ENCODE measurements at regions not wholly inside any gene's neighbourhood (a gene's known extent, or its start where the extent isn't known, plus 50 kb on each side); places are given as distances from the start of the nearest gene placed in this dataset.

DNA sequence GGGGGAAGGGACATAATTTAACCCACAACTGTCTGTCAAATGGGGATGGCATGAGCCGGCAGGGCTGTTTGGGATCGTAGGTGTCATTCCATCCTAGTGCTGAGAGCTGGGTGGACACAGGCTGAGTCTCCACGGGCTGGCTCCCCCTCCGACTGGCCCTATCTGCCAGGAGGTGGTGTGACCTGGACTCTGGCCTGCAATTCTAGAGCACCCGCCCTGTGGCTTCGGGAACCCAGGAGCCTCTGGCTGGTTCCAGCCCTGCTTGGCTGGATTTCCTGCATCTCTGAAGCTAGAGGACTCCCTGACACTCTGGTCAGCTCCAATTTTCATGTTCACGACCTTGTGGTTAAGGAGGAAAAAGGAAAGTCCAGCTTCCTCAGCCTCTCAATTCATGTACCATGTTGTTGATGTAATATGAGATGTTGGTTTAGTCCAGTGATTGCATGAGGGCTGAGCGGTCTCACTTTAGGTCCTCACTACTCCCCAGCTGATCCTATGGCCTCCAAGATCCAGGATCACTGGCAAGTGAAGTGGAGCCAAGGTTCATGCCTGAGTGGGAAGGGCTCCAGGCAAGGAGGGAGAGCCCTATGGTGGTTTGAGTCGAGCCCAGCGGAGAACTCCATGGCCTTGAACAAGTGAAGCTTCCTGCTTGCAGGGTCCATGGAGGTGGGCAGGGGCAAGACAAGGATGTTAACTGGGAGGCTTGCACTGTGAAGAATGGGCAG lies 169.1 kb downstream of the NDUFA10 start:
- TF ChIP-seq EZH2 (IDR thresholded peaks at IDR 0.05; ENCODE audit: low read length) = no peak
- TF ChIP-seq, protein P1, sequence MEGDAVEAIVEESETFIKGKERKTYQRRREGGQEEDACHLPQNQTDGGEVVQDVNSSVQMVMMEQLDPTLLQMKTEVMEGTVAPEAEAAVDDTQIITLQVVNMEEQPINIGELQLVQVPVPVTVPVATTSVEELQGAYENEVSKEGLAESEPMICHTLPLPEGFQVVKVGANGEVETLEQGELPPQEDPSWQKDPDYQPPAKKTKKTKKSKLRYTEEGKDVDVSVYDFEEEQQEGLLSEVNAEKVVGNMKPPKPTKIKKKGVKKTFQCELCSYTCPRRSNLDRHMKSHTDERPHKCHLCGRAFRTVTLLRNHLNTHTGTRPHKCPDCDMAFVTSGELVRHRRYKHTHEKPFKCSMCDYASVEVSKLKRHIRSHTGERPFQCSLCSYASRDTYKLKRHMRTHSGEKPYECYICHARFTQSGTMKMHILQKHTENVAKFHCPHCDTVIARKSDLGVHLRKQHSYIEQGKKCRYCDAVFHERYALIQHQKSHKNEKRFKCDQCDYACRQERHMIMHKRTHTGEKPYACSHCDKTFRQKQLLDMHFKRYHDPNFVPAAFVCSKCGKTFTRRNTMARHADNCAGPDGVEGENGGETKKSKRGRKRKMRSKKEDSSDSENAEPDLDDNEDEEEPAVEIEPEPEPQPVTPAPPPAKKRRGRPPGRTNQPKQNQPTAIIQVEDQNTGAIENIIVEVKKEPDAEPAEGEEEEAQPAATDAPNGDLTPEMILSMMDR (optimal IDR thresholded peaks at IDR 0.05 in 1 of 3, IDR thresholded peaks at IDR 0.05 in 1 of 3, conservative IDR thresholded peaks at IDR 0.05 in 1 of 3; ENCODE audit: extremely low read depth in 1 of 3, insufficient read depth in 2 of 3, low read length in 3 of 3) = no peak

Measured in keratinocyte (primary cell).